GM19438 (cell line): ENCODE measurements at regions not wholly inside any gene's neighbourhood (a gene's known extent, or its start where the extent isn't known, plus 50 kb on each side); places are given as distances from the start of the nearest gene placed in this dataset.
"Not testable (repeated sequence)": the region's sequence is repeated elsewhere in the genome, so short reads cannot be mapped to it uniquely, and the experiment has no call there.

Source experiments
- ATAC-seq: cut with Tn5 transposase; IDR thresholded peaks from one replicate; pipeline ENCODE4 v1.9.1; 2021; ENCODE audit warnings: low read depth; ENCODE audit not compliant: unreplicated experiment

- no peak for ATAC-seq
These were observed 1246.6 kb upstream of the LRRN3 start for GRCh38 chr7:109844362-109844761.

- no peak for ATAC-seq
These were observed 1226.7 kb upstream of the LRRN3 start for GRCh38 chr7:109864230-109864629.

GRCh38 chr7:109868215-109868860 is 1222.6 kb upstream of the LRRN3 start:
- ATAC-seq = no peak

- no peak for ATAC-seq
These were observed 1217.6 kb upstream of the LRRN3 start for GRCh38 chr7:109873296-109873695.

GRCh38 chr7:109879287-109879828 is 1211.6 kb upstream of the LRRN3 start:
- no peak for ATAC-seq

- ATAC-seq = no peak
These were observed 1200.3 kb upstream of the LRRN3 start for GRCh38 chr7:109890622-109891021.

GRCh38 chr7:109893231-109893630 is 1197.7 kb upstream of the LRRN3 start:
- ATAC-seq = no peak

GRCh38 chr7:109895536-109895935 is 1195.4 kb upstream of the LRRN3 start:
- no peak for ATAC-seq

GRCh38 chr7:109901926-109902325 is 1189.0 kb upstream of the LRRN3 start:
- no peak for ATAC-seq

GRCh38 chr7:109905368-109906065 is 1185.4 kb upstream of the LRRN3 start:
- ATAC-seq = not testable (repeated sequence)

GRCh38 chr7:109915670-109916069 is 1175.3 kb upstream of the LRRN3 start:
- no peak for ATAC-seq

- ATAC-seq = no peak
These were observed 1164.2 kb upstream of the LRRN3 start for GRCh38 chr7:109926738-109927137.

- no peak for ATAC-seq
These were observed 1160.9 kb upstream of the LRRN3 start for GRCh38 chr7:109930049-109930448.

GRCh38 chr7:109939207-109939606 is 1151.7 kb upstream of the LRRN3 start:
- ATAC-seq = no peak

GRCh38 chr7:109945820-109946518 is 1145.0 kb upstream of the LRRN3 start:
- no peak for ATAC-seq

- ATAC-seq = no peak
These were observed 1140.7 kb upstream of the LRRN3 start for GRCh38 chr7:109950256-109950655.

- no peak for ATAC-seq
These were observed 1139.9 kb upstream of the LRRN3 start for GRCh38 chr7:109950821-109951564.

GRCh38 chr7:109951565-109951928 is 1139.4 kb upstream of the LRRN3 start:
- no peak for ATAC-seq

- ATAC-seq = no peak
These were observed 1134.9 kb upstream of the LRRN3 start for GRCh38 chr7:109955986-109956385.

- ATAC-seq = no peak
These were observed 1134.0 kb upstream of the LRRN3 start for GRCh38 chr7:109956916-109957315.

GRCh38 chr7:109963741-109964140 is 1127.2 kb upstream of the LRRN3 start:
- no peak for ATAC-seq
